ENCODE measurements at regions not wholly inside any gene's neighbourhood (a gene's known extent, or its start where the extent isn't known, plus 50 kb on each side); places are given as distances from the start of the nearest gene placed in this dataset.

- TF ChIP-seq CBX3 (IDR thresholded peaks at IDR 0.05; ENCODE audit: low read depth), result no peak
- TF ChIP-seq SIN3A (IDR thresholded peaks at IDR 0.05; ENCODE audit: low read depth), result no peak
Measured at GRCh38 chr10:28857164-28857563, 179.8 kb downstream of the BAMBI start.

All from HCT116 (cell line).